UCSD-AML1 (cell line): ENCODE measurements at regions not wholly inside any gene's neighbourhood (a gene's known extent, or its start where the extent isn't known, plus 50 kb on each side); places are given as distances from the start of the nearest gene placed in this dataset.
"Not testable (repeated sequence)": the region's sequence is repeated elsewhere in the genome, so short reads cannot be mapped to it uniquely, and the experiment has no call there.

Source experiments
- DNase-seq: peaks from one replicate; lab custom pipeline; 2025; ENCODE audit not compliant: unreplicated experiment; lab: John Stamatoyannopoulos, UW

GRCh38 chr12:47491516-47492305 is 214.1 kb downstream of the RPAP3 start:
- DNase-seq = no peak

- DNase-seq = no peak
Observed at GRCh38 chr12:47488888-47489287, 216.9 kb downstream of the RPAP3 start.

GRCh38 chr12:47481041-47481440 is 224.8 kb downstream of the RPAP3 start:
- no peak for DNase-seq

GRCh38 chr12:47478426-47478825 is 227.4 kb downstream of the RPAP3 start:
- no peak for DNase-seq

GRCh38 chr12:47473091-47473490 is 232.7 kb downstream of the RPAP3 start:
- no peak for DNase-seq

GRCh38 chr12:47470349-47470748 is 235.5 kb downstream of the RPAP3 start:
- DNase-seq = not testable (repeated sequence)

- DNase-seq = not testable (repeated sequence)
Observed at GRCh38 chr12:47463918-47464317, 241.9 kb downstream of the RPAP3 start.

- no peak for DNase-seq
Observed at GRCh38 chr12:47458279-47458678, 247.6 kb downstream of the RPAP3 start.

- DNase-seq = no peak
Observed at GRCh38 chr12:47449797-47450196, 256.0 kb downstream of the RPAP3 start.

- DNase-seq = no peak
Observed at GRCh38 chr12:47442310-47442709, 263.5 kb downstream of the RPAP3 start.

GRCh38 chr12:47441490-47441889 is 264.3 kb downstream of the RPAP3 start:
- no peak for DNase-seq

- DNase-seq = no peak
Observed at GRCh38 chr12:47438175-47438574, 267.7 kb downstream of the RPAP3 start.

- DNase-seq = no peak
Observed at GRCh38 chr12:47437570-47437969, 268.3 kb downstream of the RPAP3 start.

- no peak for DNase-seq
Observed at GRCh38 chr12:47433876-47434275, 272.0 kb downstream of the RPAP3 start.

GRCh38 chr12:47426678-47427309 is 279.0 kb downstream of the RPAP3 start:
- not testable (repeated sequence) for DNase-seq

GRCh38 chr12:47422611-47423010 is 283.2 kb downstream of the RPAP3 start:
- DNase-seq = no peak

- DNase-seq = no peak
Observed at GRCh38 chr12:47419497-47419896, 286.3 kb downstream of the RPAP3 start.

- no peak for DNase-seq
Observed at GRCh38 chr12:47417955-47418354, 287.9 kb downstream of the RPAP3 start.

- DNase-seq = no peak
Observed at GRCh38 chr12:47417121-47417520, 288.7 kb downstream of the RPAP3 start.

- DNase-seq = no peak
Observed at GRCh38 chr12:47415054-47415453, 290.8 kb downstream of the RPAP3 start.

- DNase-seq = no peak
Observed at GRCh38 chr12:47414511-47414910, 291.3 kb downstream of the RPAP3 start.

- no peak for DNase-seq
Observed at GRCh38 chr12:47413806-47414205, 292.0 kb downstream of the RPAP3 start.
